ENCODE measurements at regions not wholly inside any gene's neighbourhood (a gene's known extent, or its start where the extent isn't known, plus 50 kb on each side); places are given as distances from the start of the nearest gene placed in this dataset.

DNA sequence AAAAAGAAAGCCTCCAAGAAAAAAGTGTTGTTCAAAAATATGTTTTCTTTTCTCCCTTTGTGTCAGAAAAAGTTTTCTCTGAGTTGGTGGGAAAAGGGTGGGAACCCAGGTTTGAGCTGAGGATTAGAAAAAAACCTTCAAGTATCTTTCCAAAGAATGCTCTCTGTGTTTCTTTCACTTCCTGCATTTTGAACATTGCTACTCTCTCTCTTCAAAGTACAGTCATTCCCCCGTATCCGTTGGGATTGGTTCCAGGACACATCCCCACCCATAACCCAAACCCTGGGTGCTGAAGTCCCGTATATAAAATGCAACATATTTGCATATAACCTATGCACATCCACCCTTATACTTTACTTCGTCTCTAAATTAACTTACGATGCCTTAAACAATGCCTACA is 139.6 kb downstream of the TMCO5A start:
- no peak for TF ChIP-seq SUZ12 (IDR thresholded peaks at IDR 0.05)
- no peak for TF ChIP-seq FOXM1 (IDR thresholded peaks at IDR 0.05; ENCODE audit: borderline replicate concordance)
- TF ChIP-seq, protein P1, sequence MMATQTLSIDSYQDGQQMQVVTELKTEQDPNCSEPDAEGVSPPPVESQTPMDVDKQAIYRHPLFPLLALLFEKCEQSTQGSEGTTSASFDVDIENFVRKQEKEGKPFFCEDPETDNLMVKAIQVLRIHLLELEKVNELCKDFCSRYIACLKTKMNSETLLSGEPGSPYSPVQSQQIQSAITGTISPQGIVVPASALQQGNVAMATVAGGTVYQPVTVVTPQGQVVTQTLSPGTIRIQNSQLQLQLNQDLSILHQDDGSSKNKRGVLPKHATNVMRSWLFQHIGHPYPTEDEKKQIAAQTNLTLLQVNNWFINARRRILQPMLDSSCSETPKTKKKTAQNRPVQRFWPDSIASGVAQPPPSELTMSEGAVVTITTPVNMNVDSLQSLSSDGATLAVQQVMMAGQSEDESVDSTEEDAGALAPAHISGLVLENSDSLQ (IDR thresholded peaks at IDR 0.05) = no peak

Measured in HEK293T (cell line).